SK-N-SH (cell line): ENCODE measurements at regions not wholly inside any gene's neighbourhood (a gene's known extent, or its start where the extent isn't known, plus 50 kb on each side); places are given as distances from the start of the nearest gene placed in this dataset.

Experiments used
- CTCF ChIA-PET: fragments of 300-600, 350-600 bp; formaldehyde crosslinking; extraction: SDS; loops from one replicate; lab custom pipeline; 2021; lab: Yijun Ruan, JAX
- POLR2A ChIA-PET: fragments of 350-600 bp; sonication (Branson Sonifier 250); formaldehyde crosslinking; extraction: SDS; loops from one replicate; lab custom pipeline; 2020; ENCODE audit warnings: antibody characterized with exemption, inconsistent platforms; lab: Yijun Ruan, JAX
- DNase-seq: peaks from one replicate; pipeline ENCODE4 v3.0.0; 2012
- H2AFZ ChIP-seq: fragments of 200-600 bp; sonication (generic); 2 replicates; pipeline ENCODE4 v1.8.1; 2016; ENCODE audit warnings: antibody characterized with exemption, mild to moderate bottlenecking, low read depth
- H3F3A ChIP-seq: fragments of 200-600 bp; sonication (generic); replicated peaks from 2 replicates; pipeline ENCODE3; 2016; ENCODE audit warnings: antibody characterized with exemption, mild to moderate bottlenecking; ENCODE audit not compliant: insufficient read depth
- H3K27ac ChIP-seq, 2 experiments: fragments of 200-500 bp in 1 of 2; fragments of 200-600 bp in 1 of 2; sonication (Bioruptor generic) in 1 of 2; sonication (generic), shearing (Covaris generic) in 1 of 2; 2 replicates each; pipeline versions ENCODE4 v1.5.1 to v1.6.1; 2014 to 2016; ENCODE audit warnings: low read depth in 2 of 2, inconsistent platforms in 1 of 2, low read length in 1 of 2, mild to moderate bottlenecking in 1 of 2, mixed read lengths in 1 of 2
- H3K27me3 ChIP-seq: fragments of 200-600 bp; sonication (generic), shearing (Covaris generic); 2 replicates; pipeline ENCODE4 v1.6.1; 2016; ENCODE audit warnings: mixed run types; ENCODE audit not compliant: insufficient read depth
- H3K36me3 ChIP-seq, 2 experiments: fragments of 200-500 bp in 1 of 2; fragments of 200-600 bp in 1 of 2; sonication (Bioruptor generic) in 1 of 2; sonication (generic) in 1 of 2; replicated peaks in 1 of 2; 2 replicates each; pipeline versions ENCODE3 to v1.5.1; 2014 to 2016; ENCODE audit warnings: low read length in 1 of 2, mild to moderate bottlenecking in 1 of 2; ENCODE audit not compliant: insufficient read depth in 2 of 2, control insufficient read depth in 1 of 2
- H3K4me1 ChIP-seq, 2 experiments: fragments of 200-500 bp in 1 of 2; fragments of 200-600 bp in 1 of 2; sonication (Bioruptor generic) in 1 of 2; sonication (generic), shearing (Covaris generic) in 1 of 2; 2 replicates each; pipeline versions ENCODE4 v1.5.1 to v1.6.1; 2014 to 2016; ENCODE audit warnings: low read depth in 1 of 2, low read length in 1 of 2, mixed run types in 1 of 2; ENCODE audit not compliant: insufficient read depth in 2 of 2, control insufficient read depth in 1 of 2
- H3K4me2 ChIP-seq: fragments of 200-600 bp; sonication (generic), shearing (Covaris generic); 2 replicates; pipeline ENCODE4 v1.6.1; 2017; ENCODE audit warnings: mixed run types
- H3K4me3 ChIP-seq, 2 experiments: fragments of 200-500 bp in 1 of 2; fragments of 200-600 bp in 1 of 2; sonication (Bioruptor generic) in 1 of 2; sonication (generic), shearing (Covaris generic) in 1 of 2; 2 replicates each; pipeline versions ENCODE4 v1.5.1 to v1.8.1; 2014 to 2016; ENCODE audit warnings: low read depth in 2 of 2, inconsistent platforms in 1 of 2, low read length in 1 of 2, mild to moderate bottlenecking in 1 of 2, mixed read lengths in 1 of 2, moderate library complexity in 1 of 2
- H3K79me2 ChIP-seq: fragments of 200-600 bp; sonication (generic); 2 replicates; pipeline ENCODE4 v1.8.1; 2017; ENCODE audit warnings: mild to moderate bottlenecking; ENCODE audit not compliant: insufficient read depth
- H3K9ac ChIP-seq: fragments of 200-600 bp; sonication (generic); 2 replicates; pipeline ENCODE4 v1.6.1; 2017; ENCODE audit warnings: mixed run types
- H3K9me2 ChIP-seq: fragments of 200-600 bp; sonication (generic); 2 replicates; pipeline ENCODE4 v1.6.1; 2017; ENCODE audit warnings: mixed run types
- H3K9me3 ChIP-seq: fragments of 200-600 bp; sonication (generic); 2 replicates; pipeline ENCODE4 v1.6.1; 2017; ENCODE audit warnings: mixed run types, mild to moderate bottlenecking, moderate library complexity
- H4K20me1 ChIP-seq: fragments of 200-600 bp; sonication (generic); 2 replicates; pipeline ENCODE4 v1.6.1; 2017; ENCODE audit warnings: mild to moderate bottlenecking, mixed run types; ENCODE audit not compliant: insufficient read depth
- FOSL2 ChIP-seq: IDR thresholded peaks from 2 replicates; pipeline ENCODE4 v1.4.0; 2012; ENCODE audit warnings: low read depth, mild to moderate bottlenecking, moderate library complexity, borderline replicate concordance
- FOXM1 ChIP-seq: IDR thresholded peaks from 2 replicates; pipeline ENCODE4 v1.4.0; 2012; ENCODE audit warnings: low read depth, mild to moderate bottlenecking
- GATA2 ChIP-seq: sonication (generic); formaldehyde crosslinking; IDR thresholded peaks from 2 replicates; pipeline ENCODE4 v1.5.0; 2020; ENCODE audit warnings: mild to moderate bottlenecking, missing genetic modification reagents
- JUND ChIP-seq: IDR thresholded peaks from 2 replicates; pipeline ENCODE4 v1.4.0; 2012
- NRF1 ChIP-seq: IDR thresholded peaks from 2 replicates; pipeline ENCODE4 v1.6.1; 2012; ENCODE audit warnings: low read depth, mild to moderate bottlenecking, low read length
- POLR2AphosphoS5 ChIP-seq: IDR thresholded peaks from 2 replicates; pipeline ENCODE4 v1.6.1; 2012; ENCODE audit warnings: low read depth, low read length
- RAD21 ChIP-seq: IDR thresholded peaks from 2 replicates; pipeline ENCODE4 v1.6.1; 2012; ENCODE audit warnings: mild to moderate bottlenecking, low read length
- RCOR1 ChIP-seq: fragments of 150-350 bp; IDR thresholded peaks from 2 replicates; pipeline ENCODE4 v1.6.1; 2017; ENCODE audit warnings: antibody characterized with exemption, low read length
- RFX5 ChIP-seq: IDR thresholded peaks from 2 replicates; pipeline ENCODE4 v1.6.1; 2012; ENCODE audit warnings: mild to moderate bottlenecking, improper control_type of control experiment, low read length
- RXRA ChIP-seq: IDR thresholded peaks from 2 replicates; pipeline ENCODE4 v1.4.0; 2012; ENCODE audit warnings: low read depth, mild to moderate bottlenecking, borderline replicate concordance
- SMC3 ChIP-seq: IDR thresholded peaks from 2 replicates; pipeline ENCODE4 v1.6.1; 2012; ENCODE audit warnings: low read depth, low read length, improper control_type of control experiment
- TAF1 ChIP-seq: IDR thresholded peaks from 2 replicates; pipeline ENCODE4 v1.6.1; 2012; ENCODE audit warnings: low read depth, mild to moderate bottlenecking, low read length, moderate library complexity, borderline replicate concordance
- TCF12 ChIP-seq: IDR thresholded peaks from 2 replicates; pipeline ENCODE4 v1.4.0; 2012
- TEAD4 ChIP-seq: IDR thresholded peaks from 2 replicates; pipeline ENCODE4 v1.4.0; 2012; ENCODE audit warnings: mild to moderate bottlenecking, borderline replicate concordance; ENCODE audit not compliant: insufficient read depth
- WGBS: methylation state at CpG from one replicate; pipeline ENCODE4 v1.1.6; 2017; ENCODE audit warnings: low lambda C conversion rate; 5-methylcytosine and 5-hydroxymethylcytosine counted together
- TF ChIP-seq, protein P1 (sequence below): IDR thresholded peaks from 2 replicates; pipeline ENCODE4; 2012
- TF ChIP-seq, protein P2 (sequence below): fragments of 150-350 bp; IDR thresholded peaks from 2 replicates; pipeline ENCODE4 v1.6.1; 2017; ENCODE audit warnings: antibody characterized with exemption, low read length, low read depth, borderline replicate concordance
- TF ChIP-seq, protein P3 (sequence below): IDR thresholded peaks from 2 replicates; pipeline ENCODE4 v1.4.0; 2012; ENCODE audit warnings: low read depth, borderline replicate concordance
- TF ChIP-seq, protein P4 (sequence below): IDR thresholded peaks from 2 replicates; pipeline ENCODE4 v1.6.1; 2012; ENCODE audit warnings: mild to moderate bottlenecking, low read depth, low read length, moderate library complexity

DNA sequence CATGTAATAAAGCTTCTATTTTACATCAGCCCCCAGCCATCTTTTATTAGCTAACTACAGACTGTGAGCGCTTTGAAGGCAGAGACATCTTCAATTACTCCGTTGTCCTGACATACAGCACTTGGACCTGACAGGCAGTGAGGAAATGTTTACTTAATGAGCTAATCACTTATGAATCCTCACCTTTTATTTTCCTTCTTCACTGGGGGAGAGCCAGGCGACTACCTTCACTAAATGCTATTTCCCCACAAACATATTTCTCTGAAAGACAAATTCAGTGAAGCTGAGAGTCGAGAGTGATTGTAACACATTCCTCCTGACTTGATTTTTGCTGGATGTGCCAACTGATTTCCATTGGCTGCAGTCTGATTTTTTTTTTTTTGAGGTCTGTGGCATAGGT is 192.1 kb upstream of the CLINT1 start:
- H3K4me3 ChIP-seq, result no peak overlapping the region
- no peaks in the 10 kb centered on the region for H4K20me1 ChIP-seq
- no peak overlapping the region for H3K9ac ChIP-seq
- POLR2A ChIA-PET, result no interaction called here
- H3F3A ChIP-seq, result peaks cover 15% of the 10 kb centered on the region
- H3K4me2 ChIP-seq, result no peak overlapping the region
- no peaks in the 10 kb centered on the region for H3K27me3 ChIP-seq
- H3K9me3 ChIP-seq, result no peaks in the 10 kb centered on the region
- H3K4me1 ChIP-seq, result peaks cover 4 to 12% of the 10 kb centered on the region in 2 experiments; a peak in 2 of 4 replicates
- DNase-seq, result no peak
- CTCF ChIA-PET, result no interaction called here
- TF ChIP-seq TAF1 (no peak), FOXM1 (no peak)
- TF ChIP-seq, protein P1, sequence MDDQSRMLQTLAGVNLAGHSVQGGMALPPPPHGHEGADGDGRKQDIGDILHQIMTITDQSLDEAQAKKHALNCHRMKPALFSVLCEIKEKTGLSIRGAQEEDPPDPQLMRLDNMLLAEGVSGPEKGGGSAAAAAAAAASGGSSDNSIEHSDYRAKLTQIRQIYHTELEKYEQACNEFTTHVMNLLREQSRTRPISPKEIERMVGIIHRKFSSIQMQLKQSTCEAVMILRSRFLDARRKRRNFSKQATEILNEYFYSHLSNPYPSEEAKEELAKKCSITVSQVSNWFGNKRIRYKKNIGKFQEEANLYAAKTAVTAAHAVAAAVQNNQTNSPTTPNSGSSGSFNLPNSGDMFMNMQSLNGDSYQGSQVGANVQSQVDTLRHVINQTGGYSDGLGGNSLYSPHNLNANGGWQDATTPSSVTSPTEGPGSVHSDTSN, result peak; percentile 22; the same call in 1 of the 2 replicates
- TF ChIP-seq, all 33 proteins: peak for 1
- H3K9me2 ChIP-seq, result no peaks in the 10 kb centered on the region
- no peak overlapping the region; a peak in 1 of 4 replicates for H3K27ac ChIP-seq
- H3K79me2 ChIP-seq, result no peaks in the 10 kb centered on the region
- WGBS, result 59% methylated on average over 4 of the region's 4 CpGs
- H3K36me3 ChIP-seq, result no peaks in the 10 kb centered on the region
- no peak overlapping the region for H2AFZ ChIP-seq

DNA sequence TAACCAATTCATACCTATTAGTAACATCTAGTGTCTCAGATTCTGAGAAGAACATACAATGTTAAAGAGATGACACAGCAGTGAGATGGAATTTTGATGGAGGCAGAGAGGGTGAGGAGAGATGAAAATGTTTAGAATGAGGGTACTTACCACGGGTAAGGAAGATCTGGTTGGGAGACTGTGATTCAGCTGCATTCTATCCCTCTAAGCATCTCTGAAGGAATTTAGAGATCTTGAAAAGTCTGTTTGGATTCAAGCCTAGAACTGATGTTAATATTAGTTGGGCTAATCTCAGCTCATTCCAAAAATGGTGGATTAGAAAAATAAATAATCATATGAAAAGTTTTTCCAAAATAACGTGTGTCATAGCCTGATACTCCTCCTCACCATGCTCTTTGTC is 191.5 kb upstream of the CLINT1 start:
- Histone ChIP-seq H3K4me2 (no peak overlapping the region), H3K9me3 (no peaks in the 10 kb centered on the region), H3K9ac (no peak overlapping the region), H3F3A (peaks cover 15% of the 10 kb centered on the region), H4K20me1 (no peaks in the 10 kb centered on the region), H3K36me3 (no peaks in the 10 kb centered on the region), H3K27me3 (no peaks in the 10 kb centered on the region), H3K4me3 (no peak overlapping the region), H3K27ac (no peak overlapping the region), H3K9me2 (no peaks in the 10 kb centered on the region), H3K79me2 (no peaks in the 10 kb centered on the region), H2AFZ (no peak overlapping the region), H3K4me1 (peaks cover 4 to 11% of the 10 kb centered on the region in 2 experiments; a peak in 2 of 4 replicates)
- TF ChIP-seq RFX5, result no peak
- TF ChIP-seq FOSL2, result peak; percentile 18; the same call in 1 of the 2 replicates
- no peak for TF ChIP-seq RAD21
- peak; percentile 25 for TF ChIP-seq TCF12
- no peak for TF ChIP-seq POLR2AphosphoS5
- 13% methylated on average over 2 of the region's 2 CpGs for WGBS
- DNase-seq, result no peak
- ChIA-PET POLR2A (interaction anchor here (0.6 kb wide), 1 partner anchor 1105 kb away, joined by 3 read pairs; no protein-coding TSS in a partner anchor), CTCF (no interaction called here)

DNA sequence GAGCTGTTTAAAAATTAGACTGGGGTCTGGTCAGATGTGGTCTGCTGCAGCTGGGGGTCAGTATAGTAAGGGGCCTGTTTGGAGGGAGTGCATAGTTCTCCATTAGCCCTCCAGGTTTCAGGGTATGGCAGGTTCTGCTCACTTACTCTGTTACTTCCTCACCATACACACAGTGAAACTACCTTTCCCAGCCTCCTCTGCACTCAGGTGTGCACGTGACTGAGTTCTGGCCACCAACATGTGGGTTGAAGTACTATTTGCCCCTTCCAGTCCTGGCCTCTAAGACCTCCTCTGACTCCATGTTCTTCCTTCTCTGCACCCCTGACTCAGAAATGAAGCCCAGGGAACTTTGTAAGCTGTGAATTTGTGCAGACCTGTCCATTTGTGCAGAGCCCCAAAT is 190.5 kb upstream of the CLINT1 start:
- Histone ChIP-seq H3K4me1 (peaks cover 0 to 3% of the 10 kb centered on the region in 2 experiments; a peak in 1 of 4 replicates), H3K79me2 (no peaks in the 10 kb centered on the region), H3K27ac (no peak overlapping the region), H2AFZ (no peak overlapping the region), H3K9me3 (no peaks in the 10 kb centered on the region), H3K9ac (no peak overlapping the region), H3K27me3 (no peaks in the 10 kb centered on the region), H3K4me2 (no peak overlapping the region), H3F3A (peaks cover 13% of the 10 kb centered on the region), H3K36me3 (no peaks in the 10 kb centered on the region), H3K4me3 (no peak overlapping the region), H4K20me1 (no peaks in the 10 kb centered on the region), H3K9me2 (no peaks in the 10 kb centered on the region)
- 33% methylated on average over 1 of the region's 1 CpG for WGBS
- CTCF ChIA-PET, result no interaction called here
- DNase-seq, result no peak
- POLR2A ChIA-PET, result no interaction called here
- TF ChIP-seq FOSL2, result no peak
- no peak for TF ChIP-seq TEAD4
- no peak for TF ChIP-seq NRF1
- TF ChIP-seq GATA2 (CRISPR knock-in tag), result no peak
- TF ChIP-seq, protein P2, sequence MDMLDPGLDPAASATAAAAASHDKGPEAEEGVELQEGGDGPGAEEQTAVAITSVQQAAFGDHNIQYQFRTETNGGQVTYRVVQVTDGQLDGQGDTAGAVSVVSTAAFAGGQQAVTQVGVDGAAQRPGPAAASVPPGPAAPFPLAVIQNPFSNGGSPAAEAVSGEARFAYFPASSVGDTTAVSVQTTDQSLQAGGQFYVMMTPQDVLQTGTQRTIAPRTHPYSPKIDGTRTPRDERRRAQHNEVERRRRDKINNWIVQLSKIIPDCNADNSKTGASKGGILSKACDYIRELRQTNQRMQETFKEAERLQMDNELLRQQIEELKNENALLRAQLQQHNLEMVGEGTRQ, result no peak
- no peak for TF ChIP-seq RXRA
- no peak for TF ChIP-seq JUND
- TF ChIP-seq, protein P3, sequence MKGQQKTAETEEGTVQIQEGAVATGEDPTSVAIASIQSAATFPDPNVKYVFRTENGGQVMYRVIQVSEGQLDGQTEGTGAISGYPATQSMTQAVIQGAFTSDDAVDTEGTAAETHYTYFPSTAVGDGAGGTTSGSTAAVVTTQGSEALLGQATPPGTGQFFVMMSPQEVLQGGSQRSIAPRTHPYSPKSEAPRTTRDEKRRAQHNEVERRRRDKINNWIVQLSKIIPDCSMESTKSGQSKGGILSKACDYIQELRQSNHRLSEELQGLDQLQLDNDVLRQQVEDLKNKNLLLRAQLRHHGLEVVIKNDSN, result no peak
- no peak for TF ChIP-seq SMC3
- no peak for TF ChIP-seq RCOR1
- TF ChIP-seq, protein P4, sequence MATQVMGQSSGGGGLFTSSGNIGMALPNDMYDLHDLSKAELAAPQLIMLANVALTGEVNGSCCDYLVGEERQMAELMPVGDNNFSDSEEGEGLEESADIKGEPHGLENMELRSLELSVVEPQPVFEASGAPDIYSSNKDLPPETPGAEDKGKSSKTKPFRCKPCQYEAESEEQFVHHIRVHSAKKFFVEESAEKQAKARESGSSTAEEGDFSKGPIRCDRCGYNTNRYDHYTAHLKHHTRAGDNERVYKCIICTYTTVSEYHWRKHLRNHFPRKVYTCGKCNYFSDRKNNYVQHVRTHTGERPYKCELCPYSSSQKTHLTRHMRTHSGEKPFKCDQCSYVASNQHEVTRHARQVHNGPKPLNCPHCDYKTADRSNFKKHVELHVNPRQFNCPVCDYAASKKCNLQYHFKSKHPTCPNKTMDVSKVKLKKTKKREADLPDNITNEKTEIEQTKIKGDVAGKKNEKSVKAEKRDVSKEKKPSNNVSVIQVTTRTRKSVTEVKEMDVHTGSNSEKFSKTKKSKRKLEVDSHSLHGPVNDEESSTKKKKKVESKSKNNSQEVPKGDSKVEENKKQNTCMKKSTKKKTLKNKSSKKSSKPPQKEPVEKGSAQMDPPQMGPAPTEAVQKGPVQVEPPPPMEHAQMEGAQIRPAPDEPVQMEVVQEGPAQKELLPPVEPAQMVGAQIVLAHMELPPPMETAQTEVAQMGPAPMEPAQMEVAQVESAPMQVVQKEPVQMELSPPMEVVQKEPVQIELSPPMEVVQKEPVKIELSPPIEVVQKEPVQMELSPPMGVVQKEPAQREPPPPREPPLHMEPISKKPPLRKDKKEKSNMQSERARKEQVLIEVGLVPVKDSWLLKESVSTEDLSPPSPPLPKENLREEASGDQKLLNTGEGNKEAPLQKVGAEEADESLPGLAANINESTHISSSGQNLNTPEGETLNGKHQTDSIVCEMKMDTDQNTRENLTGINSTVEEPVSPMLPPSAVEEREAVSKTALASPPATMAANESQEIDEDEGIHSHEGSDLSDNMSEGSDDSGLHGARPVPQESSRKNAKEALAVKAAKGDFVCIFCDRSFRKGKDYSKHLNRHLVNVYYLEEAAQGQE, result no peak
